Keratinocyte (primary cell): ENCODE measurements at regions not wholly inside any gene's neighbourhood (a gene's known extent, or its start where the extent isn't known, plus 50 kb on each side); places are given as distances from the start of the nearest gene placed in this dataset.

Source experiments
- DNase-seq: peaks from one replicate; pipeline ENCODE4 v3.0.0-alpha.2; 2011; ENCODE audit warnings: low read depth, missing footprints, low spot score
- FAIRE-seq: peaks from 2 replicates; lab custom pipeline; 2011; peaks lifted over from hg19 to GRCh38; lab: Jason Lieb, UNC
- H2AFZ ChIP-seq: 2 replicates; pipeline ENCODE4 v1.6.0; 2012; ENCODE audit warnings: low read length, control low read depth, inconsistent platforms; ENCODE audit not compliant: control insufficient read depth
- H3K27ac ChIP-seq: 2 replicates; pipeline ENCODE4 v1.5.1; 2011; ENCODE audit warnings: low read length; ENCODE audit not compliant: control insufficient read depth, insufficient read depth
- H3K27me3 ChIP-seq: 3 replicates; pipeline ENCODE4 v1.6.0; 2011; ENCODE audit warnings: low read length; ENCODE audit not compliant: control insufficient read depth, insufficient read depth; ENCODE audit errors: extremely low read depth
- H3K36me3 ChIP-seq, 2 experiments: 2 replicates in 1 of 2; 3 replicates in 1 of 2; pipeline ENCODE4 v1.5.1; 2011; ENCODE audit warnings: low read length in 2 of 2, mild to moderate bottlenecking in 1 of 2; ENCODE audit not compliant: control insufficient read depth in 2 of 2, insufficient read depth in 2 of 2; ENCODE audit errors: extremely low read depth in 1 of 2
- H3K4me1 ChIP-seq: 3 replicates; pipeline ENCODE4 v1.5.1; 2011; ENCODE audit warnings: low read length; ENCODE audit not compliant: control insufficient read depth, insufficient read depth; ENCODE audit errors: extremely low read depth
- H3K4me2 ChIP-seq: 3 replicates; pipeline ENCODE4 v1.6.0; 2011; ENCODE audit warnings: low read depth, low read length; ENCODE audit not compliant: control insufficient read depth, insufficient read depth; ENCODE audit errors: extremely low read depth
- H3K4me3 ChIP-seq, 3 experiments: fragments of 200-600 bp in 1 of 3; sonication (generic) in 1 of 3; 2 replicates in 2 of 3; 3 replicates in 1 of 3; pipeline ENCODE4 v1.5.1; 2011 to 2016; ENCODE audit warnings: low read length in 3 of 3, mild to moderate bottlenecking in 3 of 3, control low read depth in 2 of 3, inconsistent platforms in 1 of 3, low read depth in 1 of 3, mixed read lengths in 1 of 3, mixed run types in 1 of 3, moderate library complexity in 1 of 3; ENCODE audit not compliant: control insufficient read depth in 2 of 3, insufficient read depth in 2 of 3; ENCODE audit errors: extremely low read depth in 1 of 3
- H3K79me2 ChIP-seq: 2 replicates; pipeline ENCODE4 v1.6.0; 2012; ENCODE audit warnings: low read length; ENCODE audit not compliant: control insufficient read depth, insufficient read depth
- H3K9ac ChIP-seq: 3 replicates; pipeline ENCODE4 v1.6.0; 2011; ENCODE audit warnings: low read length; ENCODE audit not compliant: control insufficient read depth, insufficient read depth; ENCODE audit errors: extremely low read depth
- H3K9me1 ChIP-seq: 3 replicates; pipeline ENCODE4 v1.6.0; 2011; ENCODE audit warnings: low read length; ENCODE audit not compliant: control insufficient read depth, insufficient read depth; ENCODE audit errors: extremely low read depth
- H3K9me3 ChIP-seq: 2 replicates; pipeline ENCODE4 v1.5.1; 2012; ENCODE audit warnings: low read depth, low read length; ENCODE audit not compliant: control insufficient read depth
- H4K20me1 ChIP-seq: 3 replicates; pipeline ENCODE4 v1.6.0; 2011; ENCODE audit warnings: low read length; ENCODE audit not compliant: control insufficient read depth, insufficient read depth; ENCODE audit errors: extremely low read depth
- CTCF ChIP-seq, 3 experiments: IDR thresholded peaks in 1 of 3; conservative IDR thresholded peaks in 1 of 3; optimal IDR thresholded peaks in 1 of 3; 2 replicates in 2 of 3; 3 replicates in 1 of 3; pipeline versions ENCODE3 to v1.5.1; 2011; ENCODE audit warnings: low read length in 3 of 3, mild to moderate bottlenecking in 3 of 3, moderate library complexity in 2 of 3, control low read depth in 1 of 3, inconsistent platforms in 1 of 3; ENCODE audit not compliant: insufficient read depth in 2 of 3; ENCODE audit errors: extremely low read depth in 1 of 3
- EZH2 ChIP-seq: IDR thresholded peaks from one replicate; pipeline ENCODE4 v1.6.1; 2012; ENCODE audit warnings: inconsistent platforms, mild to moderate bottlenecking, low read length, moderate library complexity
- dilution Hi-C: fragments of 300-500 bp; cut with MboI; formaldehyde crosslinking; loops from one replicate; pipeline ENCODE4 v1.7.0; 2020; ENCODE audit warnings: low sequenced_read_pairs; ENCODE audit not compliant: extremely low pct_ligation_motif_present

- no peak for FAIRE-seq
These were observed 58.4 kb downstream of the HMHB1 start for GRCh38 chr5:143870362-143870761.

GRCh38 chr5:143870871-143871632 lies 59.1 kb downstream of the HMHB1 start:
- no peak for TF ChIP-seq CTCF (optimal IDR thresholded peaks at IDR 0.05 in 1 of 3, IDR thresholded peaks at IDR 0.05 in 1 of 3, conservative IDR thresholded peaks at IDR 0.05 in 1 of 3; ENCODE audit: extremely low read depth in 1 of 3, insufficient read depth in 2 of 3, low read length in 3 of 3)
- no peak for TF ChIP-seq EZH2
- Histone ChIP-seq H3K27me3 (no peaks in the 10 kb centered on the region), H3K4me2 (peak overlapping the region; percentile 19), H3K27ac (peak overlapping the region; percentile 22), H3K4me1 (peaks cover 11% of the 10 kb centered on the region), H2AFZ (no peak overlapping the region), H3K9ac (no peak overlapping the region), H3K9me3 (no peaks in the 10 kb centered on the region), H4K20me1 (no peaks in the 10 kb centered on the region), H3K4me3 (no peak overlapping the region), H3K79me2 (no peaks in the 10 kb centered on the region), H3K9me1 (no peaks in the 10 kb centered on the region), H3K36me3 (no peaks in the 10 kb centered on the region)
- FAIRE-seq (peak; percentile 73), DNase-seq (peak; percentile 19)
- dilution Hi-C loops, result no loop called here

More at GRCh38 chr5:143870362-143870761, 58.4 kb downstream of the HMHB1 start:
- dilution Hi-C loops, result no loop called here
- no peaks in the 10 kb centered on the region for H3K36me3 ChIP-seq
- TF ChIP-seq EZH2, result no peak
- no peak for TF ChIP-seq CTCF (optimal IDR thresholded peaks at IDR 0.05 in 1 of 3, IDR thresholded peaks at IDR 0.05 in 1 of 3, conservative IDR thresholded peaks at IDR 0.05 in 1 of 3; ENCODE audit: extremely low read depth in 1 of 3, insufficient read depth in 2 of 3, low read length in 3 of 3)
- no peaks in the 10 kb centered on the region for H3K9me1 ChIP-seq
- H3K79me2 ChIP-seq, result no peaks in the 10 kb centered on the region
- H3K4me3 ChIP-seq, result no peak overlapping the region
- H3K9me3 ChIP-seq, result no peaks in the 10 kb centered on the region
- no peak overlapping the region for H3K9ac ChIP-seq
- no peak overlapping the region for H3K4me2 ChIP-seq
- H3K27me3 ChIP-seq, result no peaks in the 10 kb centered on the region
- no peak overlapping the region for H2AFZ ChIP-seq
- no peak for DNase-seq
- no peak overlapping the region for H3K27ac ChIP-seq
- no peaks in the 10 kb centered on the region for H4K20me1 ChIP-seq
- peaks cover 11% of the 10 kb centered on the region for H3K4me1 ChIP-seq
